LNCAP (cell line): ENCODE measurements at regions not wholly inside any gene's neighbourhood (a gene's known extent, or its start where the extent isn't known, plus 50 kb on each side); places are given as distances from the start of the nearest gene placed in this dataset.

Experiments used
- CTCF ChIP-seq: fragments of 450-650 bp; IDR thresholded peaks from 2 replicates; pipeline ENCODE4 v1.5.1; 2017; ENCODE audit warnings: mild to moderate bottlenecking

DNA sequence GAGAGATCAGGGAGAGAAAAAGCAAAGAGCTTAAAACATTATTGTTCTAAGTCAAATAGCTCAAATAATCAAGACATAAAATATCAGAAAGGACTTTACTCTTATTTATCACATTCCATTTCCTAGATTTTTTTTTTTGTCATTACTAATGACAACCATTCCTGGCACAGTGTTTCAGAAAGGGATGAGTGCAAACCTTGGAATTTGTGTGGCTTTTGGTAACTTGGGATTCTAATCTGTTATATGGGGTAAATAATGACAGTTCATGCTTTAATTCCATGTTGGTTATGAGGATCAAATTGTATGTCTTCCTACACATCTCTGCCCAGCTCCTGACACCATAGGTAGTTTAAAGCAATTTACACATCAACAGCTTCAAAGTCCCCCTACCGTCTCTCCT lies 358.4 kb upstream of the ADGRL4 start:
- no peak for TF ChIP-seq CTCF

GRCh38 chr1:79363430-79363829 lies 356.9 kb upstream of the ADGRL4 start:
- no peak for TF ChIP-seq CTCF

- no peak for TF ChIP-seq CTCF
Observed at GRCh38 chr1:79362470-79362869, 355.9 kb upstream of the ADGRL4 start.

- TF ChIP-seq CTCF = no peak
Observed at GRCh38 chr1:79355090-79355489, 348.6 kb upstream of the ADGRL4 start.

GRCh38 chr1:79353224-79353623 lies 346.7 kb upstream of the ADGRL4 start:
- TF ChIP-seq CTCF = peak; percentile 74

- no peak for TF ChIP-seq CTCF
Observed at GRCh38 chr1:79326875-79327274, 320.3 kb upstream of the ADGRL4 start.

GRCh38 chr1:79325705-79326104 lies 319.2 kb upstream of the ADGRL4 start:
- TF ChIP-seq CTCF = no peak

DNA sequence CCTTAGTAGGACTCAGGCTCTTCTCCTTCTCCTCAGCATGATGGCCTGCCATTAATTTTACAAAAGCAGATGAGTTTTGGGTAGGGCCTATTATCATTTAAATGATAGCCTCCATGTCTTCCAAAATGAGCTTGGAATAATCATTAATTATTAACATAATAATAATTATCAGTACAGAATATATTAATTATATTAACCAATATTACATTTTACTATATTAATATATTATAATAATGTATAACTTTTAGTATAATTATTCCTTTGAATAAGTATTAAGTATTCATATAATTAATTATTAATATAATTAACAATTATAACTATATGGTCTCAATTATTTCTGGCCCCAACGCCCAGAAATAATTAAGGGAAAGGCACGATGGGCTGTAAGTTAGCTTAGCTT lies 318.6 kb upstream of the ADGRL4 start:
- TF ChIP-seq CTCF = no peak
